NCI-H82 treated with DMSO at 0.1 percent for 48 hours (cell line): ENCODE measurements at regions not wholly inside any gene's neighbourhood (a gene's known extent, or its start where the extent isn't known, plus 50 kb on each side); places are given as distances from the start of the nearest gene placed in this dataset.

Experiments
- DNase-seq: peaks from one replicate; lab custom pipeline; 2025; ENCODE audit not compliant: unreplicated experiment; lab: John Stamatoyannopoulos, UW

- DNase-seq = no peak
These were observed 215.8 kb upstream of the ITGA4 start for GRCh38 chr2:181241366-181241765.

GRCh38 chr2:181241797-181242196, 215.4 kb upstream of the ITGA4 start:
- no peak for DNase-seq

DNA sequence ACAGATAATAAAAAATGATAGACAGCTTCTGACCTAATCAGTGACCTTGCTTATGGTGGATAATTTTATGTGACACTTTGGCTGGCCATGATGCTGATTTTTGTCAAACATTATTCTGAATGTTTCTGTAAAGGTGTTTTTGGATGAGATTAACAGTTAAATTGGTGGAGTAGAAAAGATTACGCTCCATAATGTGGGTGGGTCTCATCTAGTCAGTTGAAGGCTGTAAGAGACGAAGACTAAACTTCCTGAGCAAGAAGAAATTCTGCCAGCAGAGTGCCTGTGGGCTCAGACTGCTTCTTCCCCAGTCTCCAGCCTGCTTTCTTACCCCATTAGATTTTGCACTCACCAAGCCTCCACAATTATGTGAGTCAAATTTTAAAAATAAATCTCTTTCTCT, 214.9 kb upstream of the ITGA4 start:
- DNase-seq = no peak

- no peak for DNase-seq
These were observed 213.9 kb upstream of the ITGA4 start for GRCh38 chr2:181243319-181243718.

DNA sequence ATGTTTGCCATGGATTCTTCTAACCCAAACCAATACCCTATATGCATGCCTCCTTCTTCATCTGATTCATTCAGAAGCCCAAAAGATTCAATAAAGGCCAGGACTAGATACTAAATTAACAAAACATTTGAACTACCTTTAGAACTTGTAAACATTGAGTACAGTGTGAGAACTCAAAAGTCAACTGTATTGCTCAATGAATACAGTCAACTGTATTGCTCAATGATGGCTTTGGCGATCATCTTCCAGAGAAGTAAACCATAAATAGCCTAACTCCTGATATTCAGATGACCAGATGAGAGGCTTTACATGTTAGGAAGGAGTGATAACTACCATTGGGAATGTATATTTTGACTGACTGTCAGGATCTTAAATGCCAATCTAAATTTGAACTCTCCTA, 206.5 kb upstream of the ITGA4 start:
- DNase-seq = no peak

DNA sequence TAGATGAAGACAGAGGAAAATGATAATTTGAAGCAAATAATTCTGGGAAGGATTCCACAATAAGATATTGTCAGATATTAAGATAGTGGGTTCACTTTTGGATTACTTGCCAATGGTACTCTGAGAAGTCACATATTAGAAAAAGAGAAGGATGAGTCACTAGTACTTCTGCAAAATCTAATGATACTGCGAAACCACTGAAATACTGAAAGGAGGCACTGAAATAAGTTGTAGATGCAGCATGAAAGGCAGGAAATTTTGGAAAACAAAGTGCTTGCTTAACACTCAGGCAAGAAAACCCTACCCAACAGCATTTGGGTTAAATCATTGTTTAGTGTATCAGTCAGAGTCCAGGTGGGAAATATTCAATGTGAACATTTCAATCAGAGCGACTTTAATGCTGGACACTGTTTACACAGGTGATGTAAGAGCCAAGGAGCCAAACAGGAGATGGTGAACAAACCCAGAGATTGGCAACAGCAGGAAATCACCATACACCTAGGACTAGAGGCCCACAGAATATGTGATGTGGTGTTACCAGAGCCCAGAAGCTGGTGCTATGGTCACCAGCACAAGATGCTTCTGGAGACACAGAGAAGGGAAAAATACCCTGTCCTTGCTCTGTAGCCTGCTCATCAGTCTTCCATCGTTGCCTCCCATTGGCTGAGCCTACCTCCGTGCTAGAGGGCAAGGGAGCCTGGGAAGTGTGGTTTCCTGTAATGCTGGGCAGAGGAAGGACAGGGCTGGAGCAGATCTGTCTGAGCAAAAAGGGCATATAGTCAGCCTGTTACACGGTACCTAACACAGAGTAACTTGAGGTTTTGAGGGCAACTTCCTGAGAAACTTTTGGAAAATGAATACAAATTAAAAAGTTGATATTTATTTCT, 204.7 kb upstream of the ITGA4 start:
- no peak for DNase-seq

- DNase-seq = no peak
These were observed 203.7 kb upstream of the ITGA4 start for GRCh38 chr2:181253438-181253837.

- no peak for DNase-seq
These were observed 201.5 kb upstream of the ITGA4 start for GRCh38 chr2:181255651-181256050.

- no peak for DNase-seq
These were observed 198.5 kb upstream of the ITGA4 start for GRCh38 chr2:181258720-181259119.

GRCh38 chr2:181262782-181263181, 194.4 kb upstream of the ITGA4 start:
- DNase-seq = no peak

DNA sequence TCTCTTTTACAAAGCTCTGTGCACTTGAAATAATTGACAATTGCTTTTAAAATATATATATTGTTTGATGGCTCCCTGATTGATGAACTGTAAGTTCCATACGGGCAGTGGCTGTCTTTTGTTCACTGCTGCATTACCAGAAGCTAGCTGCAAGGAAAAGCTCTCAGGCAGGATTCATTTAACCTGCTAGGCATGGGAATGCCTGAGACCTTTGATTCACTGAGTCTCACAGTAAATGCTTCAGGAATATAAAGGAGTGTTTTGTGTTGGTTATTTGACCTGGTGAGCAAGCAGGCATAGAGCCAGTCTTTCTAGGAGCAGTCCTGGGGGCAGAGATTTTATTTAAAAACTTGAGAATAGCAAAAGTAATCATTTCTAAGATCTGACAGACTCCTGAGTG, 193.2 kb upstream of the ITGA4 start:
- no peak for DNase-seq

DNA sequence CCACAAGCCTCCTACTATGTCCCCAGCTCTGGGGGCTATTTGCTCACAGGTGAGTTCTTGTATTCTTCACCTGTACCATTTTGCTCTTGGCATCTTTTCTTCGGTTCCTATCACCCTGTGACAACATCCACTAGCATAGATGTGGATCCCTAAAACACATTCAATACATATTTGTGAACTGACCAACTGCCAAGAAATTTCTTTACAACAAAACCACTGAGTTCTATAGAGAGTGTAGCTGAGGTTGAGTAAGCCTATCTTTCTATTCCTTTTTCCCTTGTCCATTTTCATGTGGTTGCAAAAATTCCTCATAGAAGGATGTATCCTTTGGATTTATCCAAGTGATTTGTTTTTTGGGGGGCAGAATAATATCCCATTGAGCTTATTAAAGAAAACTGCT, 192.7 kb upstream of the ITGA4 start:
- DNase-seq = no peak

GRCh38 chr2:181266614-181267013, 190.6 kb upstream of the ITGA4 start:
- no peak for DNase-seq

DNA sequence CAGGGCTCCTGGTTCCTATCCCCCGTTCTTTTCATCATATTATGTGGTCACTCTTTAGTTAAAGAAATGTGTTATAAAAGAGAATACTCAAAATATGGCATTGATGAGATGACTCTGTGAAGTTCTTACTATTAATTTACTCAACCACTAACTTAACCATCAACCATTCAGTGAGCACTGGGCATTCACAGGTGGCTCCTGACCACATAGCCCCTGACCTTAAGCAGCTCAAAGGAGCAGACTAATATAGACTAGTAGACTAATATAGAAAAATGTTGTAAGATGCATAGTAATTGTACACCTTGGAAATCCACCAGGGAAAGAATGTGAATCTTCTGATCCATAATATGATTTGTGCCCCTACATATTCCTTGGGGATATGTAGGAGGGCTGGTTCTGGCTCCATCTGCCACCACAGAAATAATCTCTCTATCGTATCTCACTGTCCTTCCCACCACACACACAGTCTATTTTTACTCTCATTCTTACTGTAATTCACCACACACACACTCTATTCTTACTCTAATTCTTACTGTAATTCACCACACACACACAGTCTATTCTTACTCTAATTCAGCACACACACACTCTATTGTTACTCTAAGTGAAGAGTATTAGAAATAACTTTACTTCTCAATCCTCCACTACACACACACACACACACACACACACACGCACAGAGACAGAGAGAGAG, 188.9 kb upstream of the ITGA4 start:
- peak; percentile 48 for DNase-seq

DNA sequence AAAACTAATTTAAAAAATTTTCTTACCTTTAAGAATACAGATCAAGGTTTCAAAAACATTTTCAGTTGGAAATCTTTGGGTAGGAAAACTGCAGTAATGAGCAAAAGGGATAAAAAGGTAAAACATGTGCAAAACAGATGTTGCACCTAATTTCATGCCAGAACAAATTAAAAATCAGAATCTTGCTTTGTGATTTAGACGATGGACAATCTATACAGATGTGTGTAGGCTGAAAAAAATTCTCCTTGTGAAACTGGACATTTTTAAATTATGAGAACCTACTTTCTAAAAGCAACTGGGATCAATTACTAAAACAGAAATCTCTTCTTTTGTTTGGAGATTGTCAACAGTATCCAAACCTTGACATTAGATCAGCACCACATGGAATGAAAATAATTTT, 183.2 kb upstream of the ITGA4 start:
- DNase-seq = no peak

DNA sequence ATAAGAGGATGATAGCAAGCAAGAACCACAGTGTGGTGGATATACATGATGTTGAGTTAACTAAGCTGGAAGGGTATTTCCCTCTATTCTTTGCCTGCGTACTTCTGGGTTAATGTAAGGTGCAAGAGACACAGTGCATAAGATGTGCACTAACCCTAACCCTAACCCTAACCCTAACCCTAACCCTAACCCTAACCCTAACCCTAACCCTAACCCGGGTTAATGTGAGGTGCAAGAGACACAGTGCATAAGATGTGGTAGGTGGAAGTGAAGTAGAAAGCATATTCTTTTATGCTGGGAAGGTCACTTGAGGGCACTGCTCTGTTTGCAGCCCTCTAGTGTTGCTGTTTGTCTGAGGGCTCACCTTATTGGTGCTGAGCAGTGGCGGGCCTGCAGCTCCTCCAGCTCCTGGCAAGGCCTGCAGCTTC, 181.5 kb upstream of the ITGA4 start:
- no peak for DNase-seq

- DNase-seq = no peak
These were observed 175.9 kb upstream of the ITGA4 start for GRCh38 chr2:181281206-181281832.

DNA sequence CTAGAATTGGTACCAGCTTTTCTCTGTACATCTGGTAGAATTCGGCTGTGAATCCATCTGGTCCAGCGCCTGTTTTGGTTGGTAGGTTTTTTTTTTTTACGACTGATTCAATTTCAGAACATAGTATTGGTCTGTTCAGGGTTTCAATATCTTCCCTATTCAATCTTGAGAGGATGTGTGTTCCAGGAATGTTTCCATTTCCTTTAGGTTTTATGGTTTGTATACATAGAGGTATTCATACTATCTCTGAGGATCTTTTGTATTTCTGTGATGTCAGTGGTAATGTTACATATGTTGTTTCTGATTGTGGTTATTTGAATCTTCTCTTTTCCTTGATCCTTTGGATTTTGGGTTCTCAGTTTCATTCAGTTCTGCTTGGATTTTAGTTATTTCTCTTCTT, 172.1 kb upstream of the ITGA4 start:
- DNase-seq = no peak

- no peak for DNase-seq
These were observed 167.5 kb upstream of the ITGA4 start for GRCh38 chr2:181289698-181290097.

GRCh38 chr2:181290182-181290581, 167.0 kb upstream of the ITGA4 start:
- DNase-seq = no peak

DNA sequence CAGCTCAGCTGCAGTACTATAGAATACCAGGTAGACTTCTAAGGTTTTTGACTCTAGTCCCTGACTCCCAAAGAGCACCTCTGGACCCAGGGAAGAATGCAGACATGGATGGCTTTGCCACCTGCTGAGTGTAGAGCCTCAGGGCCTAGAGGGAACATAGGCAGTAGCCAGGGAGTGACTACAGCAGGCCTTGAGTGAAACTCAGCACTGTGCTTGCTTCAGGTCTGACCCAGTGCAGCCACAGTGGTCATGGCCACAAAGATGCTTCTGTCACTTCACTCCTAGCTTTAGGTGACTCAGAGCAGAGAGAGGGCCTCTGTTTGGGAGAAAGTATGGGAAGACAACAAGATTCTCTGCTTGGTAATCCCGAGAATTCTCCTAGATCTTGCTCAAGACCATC, 162.2 kb upstream of the ITGA4 start:
- no peak for DNase-seq
